SU-DHL-6 (cell line): ENCODE measurements at regions not wholly inside any gene's neighbourhood (a gene's known extent, or its start where the extent isn't known, plus 50 kb on each side); places are given as distances from the start of the nearest gene placed in this dataset.

Experiments
- H2AFZ ChIP-seq: fragments of 200-600 bp; sonication (generic); 2 replicates; pipeline ENCODE4 v1.6.1; 2014; ENCODE audit warnings: low read depth, mild to moderate bottlenecking, moderate library complexity, mixed read lengths, antibody characterized with exemption, low read length; ENCODE audit not compliant: severe bottlenecking
- H3F3A ChIP-seq: fragments of 200-600 bp; shearing (Covaris generic); 2 replicates; pipeline ENCODE4 v1.6.0; 2016; ENCODE audit warnings: antibody characterized with exemption, mild to moderate bottlenecking; ENCODE audit not compliant: insufficient read depth
- H3K27ac ChIP-seq: fragments of 200-600 bp; sonication (generic); 2 replicates; pipeline ENCODE4 v1.5.1; 2016; ENCODE audit warnings: low read depth, mild to moderate bottlenecking, low read length, moderate library complexity, mixed read lengths
- H3K27me3 ChIP-seq: fragments of 200-600 bp; sonication (generic), shearing (Covaris generic); 2 replicates; pipeline ENCODE4 v1.6.0; 2014; ENCODE audit warnings: mild to moderate bottlenecking, low read length
- H3K36me3 ChIP-seq: fragments of 200-600 bp; sonication (generic); 2 replicates; pipeline ENCODE4 v1.6.1; 2014; ENCODE audit warnings: mild to moderate bottlenecking, low read length, mixed read lengths
- H3K4me2 ChIP-seq: fragments of 300-600, 200-600 bp; shearing (Covaris generic), sonication (generic); 2 replicates; pipeline ENCODE4 v1.6.0; 2014; ENCODE audit warnings: low read length, low read depth, mild to moderate bottlenecking; ENCODE audit not compliant: poor library complexity, severe bottlenecking
- H3K4me3 ChIP-seq: fragments of 200-600 bp; sonication (generic); 2 replicates; pipeline ENCODE4 v1.5.1; 2014; ENCODE audit warnings: antibody characterized with exemption, low read length, mild to moderate bottlenecking, mixed read lengths; ENCODE audit not compliant: insufficient read depth, poor library complexity, severe bottlenecking
- H3K79me2 ChIP-seq: fragments of 200-600 bp; sonication (generic); 2 replicates; pipeline ENCODE4 v1.6.1; 2014; ENCODE audit warnings: mild to moderate bottlenecking, low read length, moderate library complexity; ENCODE audit not compliant: insufficient read depth
- H3K9ac ChIP-seq: fragments of 200-600 bp; sonication (generic); 2 replicates; pipeline ENCODE4 v1.7.0; 2014; ENCODE audit warnings: mild to moderate bottlenecking, low read length
- H3K9me2 ChIP-seq: fragments of 200-600 bp; sonication (generic); replicated peaks from 2 replicates; pipeline ENCODE4 v1.6.1; 2014; ENCODE audit warnings: low read length; ENCODE audit not compliant: insufficient read depth
- H3K9me3 ChIP-seq: fragments of 200-600 bp; sonication (generic); 2 replicates; pipeline ENCODE4 v1.6.1; 2014; ENCODE audit warnings: low read length, mixed read lengths; ENCODE audit not compliant: insufficient read depth
- H4K20me1 ChIP-seq: fragments of 200-600 bp; sonication (generic); 2 replicates; pipeline ENCODE4 v1.6.1; 2014; ENCODE audit warnings: low read depth, mild to moderate bottlenecking, antibody characterized with exemption, low read length, moderate library complexity, mixed read lengths
- EZH2phosphoT487 ChIP-seq: fragments of 200-600 bp; sonication (generic), shearing (Covaris generic); conservative IDR thresholded peaks from 2 replicates; pipeline ENCODE4 v1.6.1; 2018; ENCODE audit warnings: mild to moderate bottlenecking, antibody characterized with exemption, low read length, moderate library complexity, mixed read lengths
- TF ChIP-seq, protein P1 (sequence below): fragments of 200-600 bp; sonication (generic); IDR thresholded peaks from one replicate; pipeline ENCODE4 v1.5.1; 2017; ENCODE audit warnings: antibody characterized with exemption, mild to moderate bottlenecking, low read length, moderate library complexity; ENCODE audit not compliant: insufficient read depth, poor library complexity, severe bottlenecking

DNA sequence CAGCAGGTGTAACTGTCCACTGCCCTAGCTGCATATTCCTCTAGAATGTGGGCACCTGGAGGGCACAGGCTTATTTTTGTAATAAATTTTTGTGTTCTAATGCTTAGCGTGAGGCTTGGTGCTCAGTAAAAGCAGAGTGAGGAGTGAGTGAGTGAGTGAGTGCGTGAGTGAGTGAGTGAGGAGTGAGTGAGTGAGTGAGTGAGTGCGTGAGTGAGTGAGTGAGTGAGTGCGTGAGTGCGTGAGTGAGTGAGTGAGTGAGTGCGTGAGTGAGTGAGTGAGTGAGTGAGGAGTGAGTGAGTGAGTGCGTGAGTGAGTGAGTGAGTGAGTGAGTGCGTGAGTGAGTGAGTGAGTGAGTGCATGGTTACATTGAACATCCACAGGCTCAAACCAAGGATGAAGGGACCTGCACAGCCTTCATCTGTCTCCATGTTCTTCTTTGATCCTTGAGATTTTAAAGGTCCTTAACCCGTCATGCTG, 371.5 kb downstream of the MED10 start:
- Histone ChIP-seq H4K20me1 (no peaks in the 10 kb centered on the region), H3K4me2 (no peak overlapping the region), H3K27ac (no peak overlapping the region), H2AFZ (no peak overlapping the region), H3K9ac (no peak overlapping the region), H3K36me3 (no peaks in the 10 kb centered on the region), H3K79me2 (no peaks in the 10 kb centered on the region), H3K4me3 (no peak overlapping the region), H3F3A (no peaks in the 10 kb centered on the region), H3K9me3 (no peaks in the 10 kb centered on the region), H3K27me3 (no peaks in the 10 kb centered on the region), H3K9me2 (no peaks in the 10 kb centered on the region)
- TF ChIP-seq EZH2phosphoT487, result no peak
- TF ChIP-seq, protein P1, sequence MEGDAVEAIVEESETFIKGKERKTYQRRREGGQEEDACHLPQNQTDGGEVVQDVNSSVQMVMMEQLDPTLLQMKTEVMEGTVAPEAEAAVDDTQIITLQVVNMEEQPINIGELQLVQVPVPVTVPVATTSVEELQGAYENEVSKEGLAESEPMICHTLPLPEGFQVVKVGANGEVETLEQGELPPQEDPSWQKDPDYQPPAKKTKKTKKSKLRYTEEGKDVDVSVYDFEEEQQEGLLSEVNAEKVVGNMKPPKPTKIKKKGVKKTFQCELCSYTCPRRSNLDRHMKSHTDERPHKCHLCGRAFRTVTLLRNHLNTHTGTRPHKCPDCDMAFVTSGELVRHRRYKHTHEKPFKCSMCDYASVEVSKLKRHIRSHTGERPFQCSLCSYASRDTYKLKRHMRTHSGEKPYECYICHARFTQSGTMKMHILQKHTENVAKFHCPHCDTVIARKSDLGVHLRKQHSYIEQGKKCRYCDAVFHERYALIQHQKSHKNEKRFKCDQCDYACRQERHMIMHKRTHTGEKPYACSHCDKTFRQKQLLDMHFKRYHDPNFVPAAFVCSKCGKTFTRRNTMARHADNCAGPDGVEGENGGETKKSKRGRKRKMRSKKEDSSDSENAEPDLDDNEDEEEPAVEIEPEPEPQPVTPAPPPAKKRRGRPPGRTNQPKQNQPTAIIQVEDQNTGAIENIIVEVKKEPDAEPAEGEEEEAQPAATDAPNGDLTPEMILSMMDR, result no peak

DNA sequence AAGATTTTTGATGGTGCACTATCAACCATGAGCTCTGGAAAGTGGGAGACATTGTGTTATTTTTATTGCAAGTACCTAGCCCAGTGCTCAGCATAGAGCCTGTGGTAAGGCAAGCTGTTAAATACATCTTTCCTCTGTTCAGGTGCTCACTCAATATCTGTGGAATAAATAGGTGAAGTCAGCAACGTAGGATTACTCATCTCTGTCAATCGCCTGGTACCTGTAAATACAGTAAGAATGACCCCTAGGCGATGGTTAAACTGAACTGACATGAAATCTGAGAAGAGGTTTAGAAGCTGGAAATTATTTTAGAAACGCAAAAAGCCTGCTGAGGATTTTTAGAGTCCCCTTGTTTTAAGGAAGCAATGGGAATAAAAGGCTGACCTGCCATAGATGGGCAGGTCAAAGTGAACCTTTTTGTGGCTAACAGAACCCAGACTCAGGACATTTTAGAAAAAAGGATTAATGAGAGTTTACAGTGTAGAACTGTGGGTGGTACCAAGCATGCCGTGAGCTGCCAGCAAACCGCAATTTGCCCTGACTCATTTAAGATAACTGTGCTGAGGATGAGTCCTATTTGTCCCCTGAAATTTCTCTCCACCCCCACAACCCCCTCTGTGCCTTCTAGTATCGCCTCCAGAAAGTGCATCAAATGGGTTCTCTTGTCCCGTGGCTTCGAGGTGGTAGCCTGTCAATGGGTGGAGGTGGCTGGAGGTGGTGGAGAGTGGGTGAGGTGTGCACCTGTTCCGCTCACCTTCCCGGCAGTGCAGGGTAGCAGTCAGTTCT, 375.1 kb downstream of the MED10 start:
- Histone ChIP-seq H3K79me2 (no peaks in the 10 kb centered on the region), H3K4me2 (no peak overlapping the region), H3K9me3 (no peaks in the 10 kb centered on the region), H2AFZ (no peak overlapping the region), H3K9me2 (no peaks in the 10 kb centered on the region), H3K27ac (no peak overlapping the region), H3K4me3 (no peak overlapping the region), H3K27me3 (no peaks in the 10 kb centered on the region), H3K36me3 (no peaks in the 10 kb centered on the region), H3K9ac (no peak overlapping the region), H3F3A (no peaks in the 10 kb centered on the region), H4K20me1 (no peaks in the 10 kb centered on the region)
- no peak for TF ChIP-seq EZH2phosphoT487
- TF ChIP-seq, protein P1, result no peak

DNA sequence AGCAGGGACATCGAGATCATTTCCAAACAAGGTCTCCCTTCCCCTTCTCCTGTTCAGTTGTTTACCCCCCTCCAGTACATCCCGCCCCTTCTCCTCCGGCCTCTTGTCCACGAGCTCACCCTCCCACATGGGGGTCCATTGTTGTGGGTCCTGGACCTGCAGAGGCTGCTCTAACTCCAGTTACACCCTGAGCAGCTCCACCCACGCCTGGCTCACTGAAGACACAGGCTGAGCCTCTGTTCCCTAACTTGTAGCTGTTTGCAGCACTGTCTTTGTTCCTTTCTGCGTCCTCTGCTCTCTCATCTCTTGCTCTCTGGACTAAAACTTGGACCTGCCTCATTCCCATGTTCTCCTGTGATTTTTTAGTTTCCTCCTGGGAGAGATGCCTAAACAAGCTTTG, 377.5 kb downstream of the MED10 start:
- Histone ChIP-seq H3K27me3 (no peaks in the 10 kb centered on the region), H3K27ac (no peak overlapping the region), H3K9ac (no peak overlapping the region), H3K9me2 (no peaks in the 10 kb centered on the region), H3F3A (no peaks in the 10 kb centered on the region), H3K4me2 (no peak overlapping the region), H3K79me2 (no peaks in the 10 kb centered on the region), H3K9me3 (no peaks in the 10 kb centered on the region), H2AFZ (no peak overlapping the region), H3K4me3 (no peak overlapping the region), H4K20me1 (no peaks in the 10 kb centered on the region), H3K36me3 (no peaks in the 10 kb centered on the region)
- TF ChIP-seq, protein P1, result no peak
- TF ChIP-seq EZH2phosphoT487, result no peak
